Stimulated activated naive CD4-positive, alpha-beta T cell (primary cell): ENCODE measurements at regions not wholly inside any gene's neighbourhood (a gene's known extent, or its start where the extent isn't known, plus 50 kb on each side); places are given as distances from the start of the nearest gene placed in this dataset.

Source experiments
- DNase-seq, 6 experiments: peaks; one replicate each; lab custom pipeline; 2025; lab: John Stamatoyannopoulos, UW

DNA sequence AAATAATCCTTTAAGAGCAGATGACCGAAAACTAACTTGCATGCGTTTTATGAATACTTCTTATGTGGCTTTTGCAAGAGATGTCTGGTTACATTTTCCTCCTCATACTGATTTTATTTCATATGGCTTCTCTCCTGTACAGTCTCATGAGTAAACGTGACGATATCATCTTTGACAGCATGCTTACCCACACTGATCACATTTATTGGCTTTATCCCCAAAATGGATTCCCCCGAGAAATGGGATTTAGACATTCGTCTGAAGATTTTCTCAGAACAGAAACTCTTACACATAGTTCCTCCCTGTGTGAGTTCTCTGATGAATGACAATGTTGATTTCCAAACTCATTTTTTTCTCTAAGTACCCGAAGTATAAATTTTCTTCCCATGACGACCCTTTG lies 939.7 kb upstream of the LCORL start:
- no peak for DNase-seq

DNA sequence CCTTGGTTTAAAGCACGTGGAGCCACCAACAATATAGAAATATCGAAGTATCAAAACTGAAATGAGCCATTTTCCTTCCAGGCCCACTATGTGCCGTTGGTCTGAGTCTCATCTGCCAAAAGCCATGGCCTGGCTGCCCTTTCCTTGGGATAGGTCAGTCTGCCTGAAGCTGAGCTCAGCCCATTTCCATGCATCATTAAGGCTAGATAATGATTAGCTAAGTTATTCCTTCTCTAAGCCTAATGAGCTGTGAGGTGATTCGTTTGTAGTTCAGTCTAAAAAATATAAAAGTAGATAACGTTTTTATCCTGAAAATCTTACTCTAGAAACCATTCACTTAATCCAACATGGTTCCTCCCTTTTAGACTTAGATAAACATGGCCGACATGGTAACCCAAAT lies 936.2 kb upstream of the LCORL start:
- no peak for DNase-seq

DNA sequence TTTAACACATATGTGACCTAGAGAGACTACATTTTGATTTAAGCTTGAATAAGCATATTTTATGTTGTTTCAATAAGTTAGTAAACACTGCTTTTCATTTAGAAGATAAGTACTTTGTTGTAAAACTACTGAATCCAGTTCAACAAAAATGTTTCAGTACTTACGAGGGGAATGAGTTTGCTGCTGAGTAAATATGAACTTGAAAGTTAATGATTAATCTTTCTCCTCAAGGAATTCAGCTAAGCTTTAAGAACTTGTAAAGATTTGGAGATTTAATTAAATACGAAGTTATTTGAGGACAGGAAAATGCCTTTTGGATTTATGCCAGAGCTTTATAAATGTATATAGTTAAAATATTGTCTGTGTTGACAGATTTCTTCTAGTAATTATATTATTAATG lies 933.0 kb upstream of the LCORL start:
- DNase-seq: no peak

DNA sequence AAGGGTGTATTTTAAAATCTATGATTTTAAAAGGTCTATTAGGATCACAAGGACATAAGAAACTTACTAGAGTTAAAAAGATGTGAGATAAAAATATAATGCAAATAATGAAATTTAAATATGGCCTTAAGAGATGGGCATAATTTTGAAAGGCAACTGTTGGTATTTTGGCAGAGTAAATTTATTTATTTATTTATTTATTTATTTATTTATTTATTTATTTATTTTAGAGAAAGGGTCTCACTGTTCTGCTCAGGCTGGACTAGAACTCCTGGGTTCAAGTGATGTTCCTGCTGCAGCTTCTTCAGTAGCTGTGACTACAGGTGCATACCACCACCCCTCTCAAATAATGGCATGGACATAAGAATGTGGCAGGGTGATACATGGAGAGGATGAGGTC lies 932.1 kb upstream of the LCORL start:
- no peak for DNase-seq

DNA sequence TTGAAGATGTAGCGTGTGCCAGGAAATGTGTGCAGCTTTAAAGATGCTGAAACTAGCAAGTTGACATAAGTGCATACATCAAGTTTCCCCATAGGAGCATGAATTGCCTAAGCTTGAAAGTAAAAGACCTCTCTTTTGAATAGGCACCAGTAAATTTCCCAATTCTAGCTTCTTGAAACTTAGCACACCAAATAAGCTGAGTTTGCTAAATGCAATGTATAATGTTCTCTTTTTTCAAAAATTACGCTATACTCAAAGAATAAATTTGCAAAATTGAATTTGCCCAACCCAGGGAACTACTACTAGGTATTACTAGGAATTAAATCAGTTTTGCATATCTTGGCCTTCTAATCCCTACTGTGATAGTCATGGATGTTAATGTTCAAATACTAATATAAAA lies 923.9 kb upstream of the LCORL start:
- DNase-seq: no peak

DNA sequence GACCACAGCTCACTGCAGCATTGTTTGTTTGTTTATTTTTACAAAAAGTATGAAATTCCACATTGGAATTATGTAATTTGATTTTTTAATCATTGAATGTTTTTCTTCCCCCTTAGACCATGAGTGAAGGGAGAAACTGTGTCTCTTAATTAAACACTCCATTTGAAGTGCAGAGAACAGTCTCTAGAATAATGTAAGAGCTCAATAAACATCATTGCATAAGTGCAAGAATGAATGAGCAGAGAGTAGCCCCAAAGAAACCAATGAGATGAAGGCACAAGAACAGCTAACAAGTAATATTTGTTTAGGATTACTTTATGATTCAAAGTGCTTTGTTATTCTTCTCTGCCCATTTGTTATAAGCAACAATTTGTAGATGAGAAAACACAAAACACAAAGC lies 921.3 kb upstream of the LCORL start:
- no peak for DNase-seq

DNA sequence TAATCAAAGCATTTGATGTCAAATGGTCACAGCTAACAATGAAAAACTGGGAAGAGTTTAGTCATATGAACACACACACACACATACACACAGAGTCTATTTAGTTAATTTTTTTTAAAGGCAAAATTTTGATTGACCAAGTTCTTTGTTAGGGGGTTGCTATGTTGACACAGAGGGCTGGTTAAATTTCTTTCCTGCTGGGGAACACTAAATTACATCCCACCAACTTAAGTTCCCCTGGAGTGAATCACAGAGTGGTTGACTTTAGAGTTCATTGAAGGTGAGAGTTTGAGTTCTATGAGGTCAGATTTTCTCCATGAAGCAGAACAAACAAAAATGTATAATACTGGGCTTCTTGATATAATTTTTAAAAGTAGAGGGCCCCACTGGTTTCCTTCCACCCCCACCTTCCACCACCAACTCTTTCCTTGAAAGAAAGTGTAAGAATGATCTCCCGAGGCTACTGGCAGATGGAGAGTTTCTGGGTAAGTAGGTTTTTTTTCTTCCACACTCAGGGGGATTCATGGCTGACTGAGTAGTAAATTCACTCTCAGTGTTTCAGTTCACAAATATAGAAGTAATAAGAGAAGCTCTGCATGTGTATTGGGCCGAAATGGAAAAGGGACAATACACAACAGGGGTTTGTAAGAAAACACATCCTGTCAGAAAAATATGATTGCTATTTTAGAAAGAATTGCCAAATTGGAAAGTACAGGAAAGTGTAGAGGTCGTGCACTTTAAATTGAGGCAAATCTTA lies 917.0 kb upstream of the LCORL start:
- no peak for DNase-seq

DNA sequence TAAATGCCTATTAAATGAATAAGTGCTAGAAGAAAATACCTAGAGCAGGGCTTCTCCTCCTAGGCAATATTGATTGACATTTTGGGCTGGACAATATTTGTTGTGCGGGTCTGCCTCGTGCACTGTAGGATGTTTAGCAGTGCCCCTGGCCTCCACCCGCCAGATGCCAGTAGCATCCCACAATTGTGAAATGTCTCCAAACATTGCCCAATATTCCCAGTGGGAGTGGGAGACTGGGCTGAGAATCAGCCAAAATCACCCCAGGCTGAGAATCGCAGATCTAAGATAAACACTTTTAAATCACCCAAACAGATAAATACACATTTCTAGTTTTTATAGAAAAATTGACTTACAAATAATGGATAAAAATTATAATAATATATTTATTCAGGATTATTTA lies 916.2 kb upstream of the LCORL start:
- no peak for DNase-seq

DNA sequence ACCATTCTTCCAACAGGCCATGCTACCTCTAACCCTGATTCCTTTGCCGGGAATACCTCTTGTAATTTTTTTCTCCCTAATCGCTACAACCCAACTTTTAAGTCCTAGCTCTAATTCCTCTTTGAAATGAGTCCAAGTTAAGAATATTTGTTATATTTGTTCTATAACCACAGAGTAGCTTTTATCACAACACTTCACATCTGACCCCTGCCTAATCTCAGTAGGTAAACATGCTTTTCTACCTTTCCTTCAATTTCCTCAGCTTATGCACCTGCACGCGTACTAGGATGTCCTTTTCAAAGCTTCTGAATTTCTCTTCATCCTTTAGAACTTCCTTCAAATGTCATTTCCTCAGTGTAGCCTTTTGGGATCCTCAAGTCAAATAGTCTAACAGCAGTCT lies 915.5 kb upstream of the LCORL start:
- no peak for DNase-seq

DNA sequence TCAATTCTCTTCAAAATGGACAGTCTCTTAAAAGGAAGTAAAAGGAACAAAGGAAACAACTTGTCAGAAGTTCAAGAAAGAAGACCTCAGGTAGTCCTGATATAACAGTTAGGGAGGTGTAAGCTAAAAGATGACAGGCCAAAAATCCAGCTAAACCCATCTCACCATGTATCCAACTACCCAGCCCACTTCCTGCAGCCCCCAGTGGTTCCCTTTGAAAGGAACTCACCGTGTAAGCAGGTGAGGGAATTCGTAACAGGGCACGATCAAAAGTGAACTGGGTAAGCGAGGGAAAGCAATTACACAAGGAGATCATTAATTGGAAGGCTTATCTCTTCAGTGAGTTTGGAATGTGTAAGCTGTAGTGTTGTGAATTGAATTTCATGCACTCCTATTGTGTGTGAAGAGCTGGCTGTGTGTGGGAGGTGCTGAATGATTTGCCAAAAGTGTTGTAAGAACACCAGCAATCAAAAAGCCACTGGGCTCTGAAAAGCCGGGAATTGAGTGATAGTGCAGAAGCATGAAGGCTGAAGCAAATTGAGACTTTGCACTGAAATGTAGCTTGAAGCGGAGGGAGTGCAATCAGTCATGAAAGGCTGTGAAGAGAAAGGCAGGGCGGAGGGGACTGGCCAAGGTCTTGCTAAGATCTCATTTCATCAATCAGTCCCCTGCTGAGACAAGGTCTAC lies 914.2 kb upstream of the LCORL start:
- DNase-seq: no peak

DNA sequence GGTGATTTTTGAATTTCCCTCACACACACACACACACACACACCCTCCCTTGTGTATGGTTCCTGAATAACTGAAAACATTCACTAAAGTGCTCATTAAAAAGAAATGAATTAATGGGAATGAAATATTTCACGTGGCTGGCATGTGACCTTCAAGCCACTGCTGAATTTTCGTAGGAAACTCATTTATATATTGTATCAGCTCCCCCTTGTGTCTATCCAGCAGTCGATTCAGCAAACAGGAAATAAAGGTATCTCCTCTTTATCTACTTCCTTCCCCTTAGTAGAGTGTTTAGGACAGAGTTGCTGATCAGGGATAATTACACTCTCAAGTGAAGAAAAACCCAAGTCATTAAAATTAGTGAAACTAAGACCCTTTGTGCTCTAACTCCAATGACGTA lies 912.6 kb upstream of the LCORL start:
- DNase-seq: no peak

DNA sequence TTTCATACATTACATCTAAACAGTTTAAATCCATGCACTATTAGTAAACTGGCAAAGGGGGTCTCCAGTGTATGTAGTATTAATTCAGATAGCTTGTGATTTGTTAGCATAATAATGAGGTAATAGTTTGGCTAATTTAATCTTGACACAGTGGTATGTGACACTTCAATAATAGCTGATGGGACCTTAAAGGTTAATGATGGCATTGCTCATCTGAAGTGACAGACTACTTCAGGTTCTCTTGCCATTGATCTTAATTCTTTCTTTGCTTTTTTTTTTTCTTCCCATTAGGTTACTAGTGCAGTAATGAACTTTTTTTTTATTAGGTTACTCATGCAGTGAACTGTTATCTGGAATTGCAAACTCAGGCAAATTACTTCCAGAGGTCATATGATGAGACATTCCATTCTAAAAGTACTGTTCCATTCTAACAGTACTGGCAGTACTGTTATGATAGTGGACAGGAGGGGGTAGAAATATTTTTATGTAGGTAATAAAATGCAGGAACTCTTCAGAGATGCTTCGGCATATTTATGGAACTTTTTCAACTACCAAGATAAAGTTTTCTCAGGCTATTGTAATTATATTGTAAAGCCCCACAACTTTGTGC lies 911.3 kb upstream of the LCORL start:
- DNase-seq: no peak

DNA sequence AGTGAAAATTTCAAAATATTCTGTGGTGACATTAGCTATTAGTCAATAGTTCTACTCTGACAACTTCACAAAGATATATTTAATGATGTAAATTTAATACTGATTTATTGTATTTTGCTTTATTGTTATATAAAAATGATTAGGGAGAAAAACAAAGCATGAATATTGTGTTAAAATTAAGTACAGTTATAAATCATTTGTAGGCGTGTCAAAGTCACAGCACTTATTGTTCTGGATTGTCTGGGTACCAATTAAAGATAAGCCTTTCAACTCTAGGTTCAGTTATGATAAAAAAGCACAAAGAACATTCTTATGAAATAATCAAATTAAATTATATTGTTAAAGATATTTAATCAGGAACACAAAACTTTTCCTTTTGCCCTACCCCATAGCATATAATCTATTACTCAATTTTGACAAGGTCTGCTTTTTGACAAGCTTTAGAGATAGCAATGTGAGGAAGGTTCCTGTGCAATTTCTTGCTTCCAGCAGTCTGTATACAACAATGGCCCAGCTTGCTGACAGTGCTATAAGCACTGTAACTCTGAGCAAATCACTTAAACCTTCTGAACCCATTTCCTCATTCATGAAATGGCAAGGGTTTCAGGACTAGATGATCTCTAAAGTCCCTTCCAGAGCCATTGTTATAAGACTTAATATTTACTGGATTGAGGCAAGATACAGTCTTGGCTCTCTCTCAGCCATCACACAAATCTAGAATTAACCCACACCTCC lies 910.3 kb upstream of the LCORL start:
- no peak for DNase-seq

DNA sequence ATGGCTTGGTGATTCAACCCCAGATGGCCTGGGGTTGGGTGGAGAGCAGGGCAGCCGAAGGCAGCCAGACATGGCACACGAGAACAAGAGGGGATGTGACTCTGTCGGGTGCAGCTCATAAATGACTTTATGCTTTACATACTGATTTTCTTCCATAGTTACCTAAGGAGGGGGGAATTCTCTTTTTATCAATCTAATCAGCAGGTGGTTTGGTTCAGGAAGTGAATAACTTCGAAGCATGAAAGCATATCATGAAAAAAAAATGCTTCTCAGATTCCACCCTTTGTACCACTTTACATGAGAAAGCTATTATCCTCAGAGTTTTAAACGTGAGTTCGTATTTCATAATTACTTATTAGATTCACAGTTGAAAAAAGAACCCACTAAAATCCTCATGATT lies 908.9 kb upstream of the LCORL start:
- no peak for DNase-seq

DNA sequence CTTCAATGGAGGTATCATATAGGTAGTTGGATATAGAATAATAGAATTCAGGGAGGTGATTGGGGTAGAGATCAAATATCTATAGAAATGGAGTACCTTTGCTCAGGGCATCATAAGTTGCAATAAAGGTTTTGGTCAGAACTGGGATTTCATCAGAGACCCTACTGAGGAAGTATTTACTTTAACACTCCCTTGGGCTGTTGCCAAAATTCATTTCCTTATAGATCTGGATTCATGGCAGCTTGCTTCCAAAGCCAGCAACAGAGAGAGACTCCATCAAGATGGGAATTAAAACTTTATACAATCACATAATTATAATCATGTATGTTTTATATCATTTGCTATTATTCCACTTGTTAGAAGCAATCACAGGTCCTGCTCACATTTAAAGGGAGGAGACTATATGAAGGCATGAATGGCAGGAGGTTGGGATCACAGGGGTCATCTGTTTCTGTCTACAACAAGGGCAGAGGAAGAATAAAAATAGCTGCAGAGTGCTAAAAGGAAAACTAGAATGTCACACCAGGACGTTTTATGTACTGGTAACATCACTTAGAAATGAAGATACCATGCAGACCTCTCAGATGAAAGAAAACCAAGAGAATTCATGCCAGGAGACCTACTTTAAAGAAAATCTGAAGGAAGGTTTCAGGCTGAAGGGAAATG lies 902.1 kb upstream of the LCORL start:
- no peak for DNase-seq

DNA sequence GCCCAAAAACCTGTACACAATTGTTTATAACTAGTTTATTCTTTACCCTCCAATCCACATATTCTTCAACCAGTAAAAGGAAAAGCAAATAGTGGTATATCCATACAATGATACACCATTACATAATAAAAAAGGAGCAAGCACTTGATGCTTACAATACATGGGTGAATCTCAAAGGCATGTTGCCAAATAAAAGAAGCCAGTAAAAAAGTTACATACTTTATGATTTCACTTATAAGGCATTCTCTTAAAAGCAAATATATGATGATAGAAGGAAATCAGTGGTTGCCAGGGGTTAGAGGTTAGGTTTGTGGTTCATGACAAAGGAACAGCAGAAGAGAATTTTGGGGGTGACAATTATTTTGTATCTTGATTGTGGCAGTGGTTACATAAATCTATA lies 896.1 kb upstream of the LCORL start:
- DNase-seq: no peak

DNA sequence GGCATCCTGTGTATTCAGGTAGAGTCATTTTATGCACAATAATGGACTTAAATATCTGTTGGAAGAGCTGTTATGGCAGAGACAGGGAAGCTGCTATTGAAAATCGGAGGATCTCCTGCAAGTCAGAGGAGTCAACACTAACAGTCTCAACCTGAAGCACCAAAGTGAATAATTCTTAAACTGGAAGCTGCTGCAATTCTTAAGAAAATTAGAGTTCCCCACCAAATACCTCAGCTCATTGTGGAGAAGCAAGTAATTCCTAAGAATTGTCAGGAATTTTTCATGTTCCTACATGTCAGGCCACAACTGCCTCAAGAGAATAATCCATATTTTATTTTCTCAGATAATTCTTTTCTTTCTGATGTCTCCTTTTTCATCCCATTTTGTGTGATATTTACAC lies 892.6 kb upstream of the LCORL start:
- DNase-seq: no peak

DNA sequence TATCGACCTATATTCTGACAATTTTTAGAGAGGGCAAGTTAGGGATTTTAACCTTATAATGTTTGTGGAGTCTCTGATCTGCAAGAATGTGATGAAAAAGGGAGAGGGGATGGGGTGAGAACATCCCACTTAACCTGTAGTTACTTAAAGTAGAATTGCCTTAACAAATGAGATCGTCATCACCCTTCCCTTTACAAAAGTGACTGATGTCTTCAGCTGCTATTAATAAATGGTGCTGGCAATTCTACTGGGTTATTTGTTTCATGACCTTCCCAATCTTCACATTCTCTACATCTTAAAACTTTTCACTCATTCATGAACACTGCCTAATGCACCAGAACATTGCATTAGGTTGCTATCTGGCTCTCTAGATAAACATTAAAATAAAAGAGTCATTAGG lies 873.4 kb upstream of the LCORL start:
- no peak for DNase-seq

DNA sequence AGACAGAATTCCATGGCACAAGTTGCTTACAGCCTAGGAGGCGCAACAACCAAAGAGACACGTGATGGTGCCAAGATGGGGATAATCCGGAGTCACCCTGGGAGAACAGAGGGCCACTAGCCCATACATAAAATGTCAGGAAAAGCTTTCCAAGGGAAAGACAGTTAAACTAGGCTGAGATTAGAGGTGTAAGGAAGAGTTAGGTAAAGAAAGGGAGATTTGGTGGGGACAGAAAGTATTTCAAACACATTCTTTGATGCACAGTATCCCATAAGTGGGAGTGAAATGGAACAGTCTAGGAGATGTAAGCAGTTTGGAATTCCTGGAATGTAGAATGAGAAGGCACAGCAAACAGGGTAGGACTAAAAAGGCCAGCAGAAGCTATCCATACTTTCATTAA lies 860.9 kb upstream of the LCORL start:
- DNase-seq: no peak

DNA sequence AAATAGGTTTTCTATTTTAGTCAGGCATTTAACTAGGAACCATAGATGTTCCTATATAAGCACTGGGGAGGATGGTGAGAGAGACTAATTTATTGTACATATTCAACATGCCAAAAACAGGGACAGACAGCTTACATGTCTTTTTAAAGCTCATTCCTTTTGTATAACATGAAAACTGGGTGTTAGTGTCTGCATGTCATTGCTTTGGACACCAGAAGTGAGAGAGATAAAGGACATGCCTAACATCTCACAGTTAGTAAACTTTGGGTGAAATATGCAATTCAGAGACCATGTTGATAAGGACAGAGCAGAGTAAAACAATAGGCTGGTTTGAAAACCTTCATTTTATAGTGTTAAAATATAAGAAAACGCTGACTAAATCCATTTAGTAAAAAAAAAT lies 860.0 kb upstream of the LCORL start:
- no peak for DNase-seq

DNA sequence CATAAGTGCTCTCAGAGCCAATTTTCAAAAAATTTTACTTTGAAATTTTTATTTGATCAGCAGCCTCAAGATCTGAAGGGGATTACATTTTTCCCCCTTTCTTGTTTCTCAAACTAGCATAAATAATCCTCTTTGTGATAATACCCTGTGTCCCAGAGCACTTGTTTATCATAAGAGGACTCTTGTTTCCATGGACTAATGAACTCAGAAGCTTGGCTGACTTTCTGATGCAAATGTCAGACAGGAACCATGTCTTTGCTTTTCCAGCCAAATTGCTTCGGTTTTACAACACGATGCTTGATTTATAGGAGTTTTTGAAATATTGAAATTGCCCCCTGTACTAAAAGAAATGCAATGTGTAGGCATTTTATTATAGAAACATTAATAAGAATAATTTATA lies 859.3 kb upstream of the LCORL start:
- no peak for DNase-seq

DNA sequence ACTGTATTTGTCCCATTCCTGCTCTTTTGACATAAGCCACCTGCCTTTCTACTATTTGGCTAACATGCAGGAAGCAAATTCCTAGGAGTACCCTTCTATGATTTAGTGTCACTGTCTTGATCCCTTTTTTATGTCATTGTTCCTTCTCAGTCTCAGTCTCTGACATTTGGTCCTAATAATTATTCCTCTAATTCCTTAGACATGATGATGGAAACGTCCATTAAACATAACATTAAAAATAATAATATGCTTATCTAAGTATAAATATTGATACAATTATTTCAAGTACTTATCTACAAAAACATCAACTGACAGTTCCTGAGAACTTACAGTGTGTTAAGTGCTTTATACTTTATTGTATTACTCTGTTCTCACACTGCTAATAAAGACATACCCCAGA lies 857.0 kb upstream of the LCORL start:
- no peak for DNase-seq
